ENCODE measurements at regions not wholly inside any gene's neighbourhood (a gene's known extent, or its start where the extent isn't known, plus 50 kb on each side); places are given as distances from the start of the nearest gene placed in this dataset.
A peak's percentile ranks its signal among the peaks of the same experiment; 100 is the strongest.

GRCh38 chr13:88744289-88744688, 1073.1 kb downstream of the SLITRK5 start:
- TF ChIP-seq, protein P1, sequence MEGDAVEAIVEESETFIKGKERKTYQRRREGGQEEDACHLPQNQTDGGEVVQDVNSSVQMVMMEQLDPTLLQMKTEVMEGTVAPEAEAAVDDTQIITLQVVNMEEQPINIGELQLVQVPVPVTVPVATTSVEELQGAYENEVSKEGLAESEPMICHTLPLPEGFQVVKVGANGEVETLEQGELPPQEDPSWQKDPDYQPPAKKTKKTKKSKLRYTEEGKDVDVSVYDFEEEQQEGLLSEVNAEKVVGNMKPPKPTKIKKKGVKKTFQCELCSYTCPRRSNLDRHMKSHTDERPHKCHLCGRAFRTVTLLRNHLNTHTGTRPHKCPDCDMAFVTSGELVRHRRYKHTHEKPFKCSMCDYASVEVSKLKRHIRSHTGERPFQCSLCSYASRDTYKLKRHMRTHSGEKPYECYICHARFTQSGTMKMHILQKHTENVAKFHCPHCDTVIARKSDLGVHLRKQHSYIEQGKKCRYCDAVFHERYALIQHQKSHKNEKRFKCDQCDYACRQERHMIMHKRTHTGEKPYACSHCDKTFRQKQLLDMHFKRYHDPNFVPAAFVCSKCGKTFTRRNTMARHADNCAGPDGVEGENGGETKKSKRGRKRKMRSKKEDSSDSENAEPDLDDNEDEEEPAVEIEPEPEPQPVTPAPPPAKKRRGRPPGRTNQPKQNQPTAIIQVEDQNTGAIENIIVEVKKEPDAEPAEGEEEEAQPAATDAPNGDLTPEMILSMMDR (IDR thresholded peaks at IDR 0.05): no peak
- Mint-ChIP-seq H3K9me3 (no peaks in the 10 kb centered on the region), H3K4me1 (no peaks in the 10 kb centered on the region), H3K36me3 (ENCODE audit: low read depth) (no peaks in the 10 kb centered on the region), H3K27me3 (ENCODE audit: low read depth, poor library complexity) (no peaks in the 10 kb centered on the region), H3K27ac (no peak overlapping the region), H3K4me3 (no peak overlapping the region)
- no peak for DNase-seq

DNA sequence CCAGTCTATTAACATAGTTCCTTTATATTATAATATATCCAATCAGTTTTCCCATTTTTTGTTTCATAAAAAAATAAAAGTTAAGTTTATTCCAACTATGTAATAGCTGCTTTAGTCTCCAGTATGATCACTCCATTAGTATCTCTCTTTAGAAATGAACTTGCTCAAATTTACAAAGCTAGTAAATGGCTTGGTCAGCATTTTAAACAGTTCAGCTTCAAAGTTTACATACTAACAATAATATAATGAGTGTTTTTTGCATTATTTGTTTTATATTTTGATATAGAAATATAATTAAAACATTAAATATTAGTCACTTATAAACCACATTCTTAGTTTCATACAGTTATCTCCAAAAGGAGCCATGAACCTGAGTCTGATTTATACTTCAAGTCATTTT, 1073.8 kb downstream of the SLITRK5 start:
- Mint-ChIP-seq H3K4me1 (no peaks in the 10 kb centered on the region), H3K27me3 (ENCODE audit: low read depth, poor library complexity) (no peaks in the 10 kb centered on the region), H3K36me3 (ENCODE audit: low read depth) (no peaks in the 10 kb centered on the region), H3K9me3 (no peaks in the 10 kb centered on the region), H3K4me3 (no peak overlapping the region), H3K27ac (no peak overlapping the region)
- no peak for DNase-seq
- TF ChIP-seq, protein P1 (IDR thresholded peaks at IDR 0.05): no peak

DNA sequence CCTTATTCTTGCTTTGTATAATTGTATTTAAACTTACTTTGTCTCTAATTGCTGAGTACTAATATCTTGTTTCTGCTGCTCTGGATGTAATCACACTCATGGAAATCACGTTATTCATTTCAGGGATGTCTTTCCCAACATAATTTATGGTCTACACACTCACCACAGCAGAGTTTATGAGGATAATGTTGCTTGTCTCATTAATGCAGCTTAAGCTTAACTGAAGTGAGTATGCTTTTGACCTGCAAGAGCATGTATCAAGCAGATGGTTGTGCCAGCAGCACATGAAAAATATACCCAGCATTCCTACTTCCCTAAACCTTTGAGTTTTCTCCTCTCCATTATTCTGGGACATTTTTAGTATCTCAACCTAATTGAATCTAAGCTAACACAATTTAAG, 1080.9 kb downstream of the SLITRK5 start:
- TF ChIP-seq, protein P1 (IDR thresholded peaks at IDR 0.05): no peak
- Mint-ChIP-seq H3K27ac (no peak overlapping the region), H3K4me1 (no peaks in the 10 kb centered on the region), H3K27me3 (ENCODE audit: low read depth, poor library complexity) (no peaks in the 10 kb centered on the region), H3K9me3 (no peaks in the 10 kb centered on the region), H3K4me3 (no peak overlapping the region), H3K36me3 (ENCODE audit: low read depth) (no peaks in the 10 kb centered on the region)
- DNase-seq: no peak

GRCh38 chr13:88754141-88754540, 1083.0 kb downstream of the SLITRK5 start:
- Mint-ChIP-seq H3K4me3 (no peak overlapping the region), H3K36me3 (ENCODE audit: low read depth) (no peaks in the 10 kb centered on the region), H3K4me1 (no peaks in the 10 kb centered on the region), H3K9me3 (no peaks in the 10 kb centered on the region), H3K27me3 (ENCODE audit: low read depth, poor library complexity) (no peaks in the 10 kb centered on the region), H3K27ac (peak overlapping the region; percentile 47)
- DNase-seq: no peak
- TF ChIP-seq, protein P1 (IDR thresholded peaks at IDR 0.05): no peak

DNA sequence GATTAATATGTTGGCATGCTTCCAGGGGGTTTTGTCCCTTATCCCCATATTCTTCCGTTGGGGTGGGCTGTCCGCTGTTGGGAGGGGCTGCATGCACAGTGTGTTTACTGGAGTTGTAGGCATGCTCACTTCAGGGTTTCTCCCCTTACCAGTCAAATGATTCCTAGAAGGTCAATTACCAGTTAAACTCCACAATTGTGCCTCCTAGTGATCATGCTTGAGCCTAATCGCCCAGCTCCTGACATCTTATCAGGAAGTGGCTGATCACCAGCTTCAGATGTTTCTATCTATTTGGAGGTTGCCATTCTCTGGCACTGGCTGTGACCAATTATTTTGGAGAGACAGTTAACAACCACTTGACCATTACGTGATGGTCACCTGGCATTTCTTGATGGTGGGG, 1090.0 kb downstream of the SLITRK5 start:
- DNase-seq: no peak

DNA sequence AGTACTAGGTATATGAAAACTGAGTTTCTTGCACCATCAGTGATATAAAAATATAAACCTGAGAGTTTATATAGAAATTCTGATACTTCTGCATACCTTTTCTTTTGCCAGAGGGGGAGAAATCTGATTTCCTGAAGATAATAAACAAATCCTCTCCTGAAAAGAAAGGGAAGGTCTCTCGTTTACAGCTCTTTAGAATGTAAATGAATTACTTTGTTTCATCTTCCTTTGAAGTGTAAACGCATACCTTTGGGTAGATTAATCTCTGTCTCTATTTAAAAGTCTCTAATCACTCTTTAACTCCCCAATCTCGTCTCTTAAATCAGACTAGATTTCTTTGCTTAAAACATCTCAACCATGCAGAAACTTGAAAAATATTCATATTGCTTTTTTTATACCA, 1092.9 kb downstream of the SLITRK5 start:
- TF ChIP-seq, protein P1 (IDR thresholded peaks at IDR 0.05): no peak
- Mint-ChIP-seq H3K9me3 (no peaks in the 10 kb centered on the region), H3K4me3 (no peak overlapping the region), H3K27ac (peak overlapping the region; percentile 29), H3K27me3 (ENCODE audit: low read depth, poor library complexity) (no peaks in the 10 kb centered on the region), H3K4me1 (no peaks in the 10 kb centered on the region), H3K36me3 (ENCODE audit: low read depth) (no peaks in the 10 kb centered on the region)
- DNase-seq: no peak

More for the DNA sequence above, 1090.0 kb downstream of the SLITRK5 start:
- Mint-ChIP-seq H3K36me3 (ENCODE audit: low read depth) (no peaks in the 10 kb centered on the region), H3K4me1 (no peaks in the 10 kb centered on the region), H3K27me3 (ENCODE audit: low read depth, poor library complexity) (no peaks in the 10 kb centered on the region), H3K4me3 (no peak overlapping the region), H3K9me3 (no peaks in the 10 kb centered on the region), H3K27ac (no peak overlapping the region)
- TF ChIP-seq, protein P1 (IDR thresholded peaks at IDR 0.05): no peak
